WTC11 (cell line): ENCODE measurements at regions not wholly inside any gene's neighbourhood (a gene's known extent, or its start where the extent isn't known, plus 50 kb on each side); places are given as distances from the start of the nearest gene placed in this dataset.

Experiments used
- ATF1 ChIP-seq: sonication (generic); formaldehyde crosslinking; IDR thresholded peaks from 2 replicates; pipeline ENCODE4 v1.8.1; 2023; ENCODE audit warnings: mild to moderate bottlenecking, moderate library complexity, missing genetic modification reagents
- CTCF ChIP-seq: fragments of 200-600 bp; IDR thresholded peaks from 2 replicates; pipeline ENCODE4 v1.8.0; 2022; ENCODE audit warnings: antibody characterized with exemption
- ELF4 ChIP-seq: sonication (generic); formaldehyde crosslinking; IDR thresholded peaks from 2 replicates; pipeline ENCODE4 v1.8.1; 2022; ENCODE audit warnings: low read depth, mild to moderate bottlenecking, moderate library complexity, missing genetic modification reagents
- FOXJ3 ChIP-seq: sonication (generic); formaldehyde crosslinking; IDR thresholded peaks from 2 replicates; pipeline ENCODE4 v1.9.0; 2021; ENCODE audit warnings: missing genetic modification reagents, mild to moderate bottlenecking, borderline replicate concordance
- NFE2L1 ChIP-seq: sonication (generic); formaldehyde crosslinking; IDR thresholded peaks from 2 replicates; pipeline ENCODE4 v1.8.1; 2023; ENCODE audit warnings: missing genetic modification reagents
- NFYB ChIP-seq: sonication (generic); formaldehyde crosslinking; conservative IDR thresholded peaks from 2 replicates; pipeline ENCODE4 v1.8.0; 2022; ENCODE audit warnings: low read depth, missing genetic modification reagents
- NR2C2 ChIP-seq: sonication (generic); formaldehyde crosslinking; IDR thresholded peaks from 2 replicates; pipeline ENCODE4 v1.8.0; 2022; ENCODE audit warnings: mild to moderate bottlenecking, missing genetic modification reagents
- ZNF281 ChIP-seq: sonication (generic); formaldehyde crosslinking; IDR thresholded peaks from 2 replicates; pipeline ENCODE4 v1.8.0; 2023; ENCODE audit warnings: mild to moderate bottlenecking, missing genetic modification reagents
- TF ChIP-seq, protein P1 (sequence below): sonication (generic); formaldehyde crosslinking; IDR thresholded peaks from 2 replicates; pipeline ENCODE4 v1.8.1; 2022; ENCODE audit warnings: low read depth, missing genetic modification reagents, borderline replicate concordance

GRCh38 chr2:83068714-83069113 lies 1390.4 kb downstream of the SUCLG1 start:
- TF ChIP-seq CTCF (no peak), ELF4 (no peak), NR2C2 (no peak), ZNF281 (CRISPR knock-in tag) (no peak), NFYB (no peak), NFE2L1 (CRISPR knock-in tag) (no peak), ATF1 (CRISPR knock-in tag) (no peak), FOXJ3 (CRISPR knock-in tag) (no peak)
- TF ChIP-seq, protein P1, sequence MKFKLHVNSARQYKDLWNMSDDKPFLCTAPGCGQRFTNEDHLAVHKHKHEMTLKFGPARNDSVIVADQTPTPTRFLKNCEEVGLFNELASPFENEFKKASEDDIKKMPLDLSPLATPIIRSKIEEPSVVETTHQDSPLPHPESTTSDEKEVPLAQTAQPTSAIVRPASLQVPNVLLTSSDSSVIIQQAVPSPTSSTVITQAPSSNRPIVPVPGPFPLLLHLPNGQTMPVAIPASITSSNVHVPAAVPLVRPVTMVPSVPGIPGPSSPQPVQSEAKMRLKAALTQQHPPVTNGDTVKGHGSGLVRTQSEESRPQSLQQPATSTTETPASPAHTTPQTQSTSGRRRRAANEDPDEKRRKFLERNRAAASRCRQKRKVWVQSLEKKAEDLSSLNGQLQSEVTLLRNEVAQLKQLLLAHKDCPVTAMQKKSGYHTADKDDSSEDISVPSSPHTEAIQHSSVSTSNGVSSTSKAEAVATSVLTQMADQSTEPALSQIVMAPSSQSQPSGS (CRISPR knock-in tag), result no peak
